A673 (cell line): ENCODE measurements at regions not wholly inside any gene's neighbourhood (a gene's known extent, or its start where the extent isn't known, plus 50 kb on each side); places are given as distances from the start of the nearest gene placed in this dataset.

ENCODE experiments used
- EZH2 ChIP-seq: fragments of 200-600 bp; sonication (generic); IDR thresholded peaks from 2 replicates; pipeline ENCODE4 v1.6.1; 2017; ENCODE audit warnings: borderline replicate concordance, low read depth, mild to moderate bottlenecking, mixed read lengths, antibody characterized with exemption, low read length; ENCODE audit not compliant: poor library complexity, severe bottlenecking
- TF ChIP-seq, protein P1 (sequence below): fragments of 300-800, 200-600 bp; sonication (generic); conservative IDR thresholded peaks from 2 replicates; pipeline ENCODE4 v1.5.1; 2017; ENCODE audit warnings: low read depth, mild to moderate bottlenecking, antibody characterized with exemption, low read length, moderate library complexity, mixed read lengths

GRCh38 chr9:31248156-31248555, 1136.3 kb upstream of the ACO1 start:
- TF ChIP-seq, protein P1, sequence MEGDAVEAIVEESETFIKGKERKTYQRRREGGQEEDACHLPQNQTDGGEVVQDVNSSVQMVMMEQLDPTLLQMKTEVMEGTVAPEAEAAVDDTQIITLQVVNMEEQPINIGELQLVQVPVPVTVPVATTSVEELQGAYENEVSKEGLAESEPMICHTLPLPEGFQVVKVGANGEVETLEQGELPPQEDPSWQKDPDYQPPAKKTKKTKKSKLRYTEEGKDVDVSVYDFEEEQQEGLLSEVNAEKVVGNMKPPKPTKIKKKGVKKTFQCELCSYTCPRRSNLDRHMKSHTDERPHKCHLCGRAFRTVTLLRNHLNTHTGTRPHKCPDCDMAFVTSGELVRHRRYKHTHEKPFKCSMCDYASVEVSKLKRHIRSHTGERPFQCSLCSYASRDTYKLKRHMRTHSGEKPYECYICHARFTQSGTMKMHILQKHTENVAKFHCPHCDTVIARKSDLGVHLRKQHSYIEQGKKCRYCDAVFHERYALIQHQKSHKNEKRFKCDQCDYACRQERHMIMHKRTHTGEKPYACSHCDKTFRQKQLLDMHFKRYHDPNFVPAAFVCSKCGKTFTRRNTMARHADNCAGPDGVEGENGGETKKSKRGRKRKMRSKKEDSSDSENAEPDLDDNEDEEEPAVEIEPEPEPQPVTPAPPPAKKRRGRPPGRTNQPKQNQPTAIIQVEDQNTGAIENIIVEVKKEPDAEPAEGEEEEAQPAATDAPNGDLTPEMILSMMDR: no peak
- TF ChIP-seq EZH2: no peak
